NOMO-1 treated with dmso at 0.1 percent for 144 hours (cell line): ENCODE measurements at regions not wholly inside any gene's neighbourhood (a gene's known extent, or its start where the extent isn't known, plus 50 kb on each side); places are given as distances from the start of the nearest gene placed in this dataset.

Source experiments
- DNase-seq: peaks from one replicate; lab custom pipeline; 2025; ENCODE audit not compliant: unreplicated experiment; lab: John Stamatoyannopoulos, UW

- DNase-seq = no peak
Measured at GRCh38 chr1:21347072-21347581, 56.9 kb upstream of the ECE1 start.

GRCh38 chr1:21346365-21347071, 56.3 kb upstream of the ECE1 start:
- DNase-seq = no peak

- DNase-seq = no peak
Measured at GRCh38 chr1:21344750-21345443, 54.6 kb upstream of the ECE1 start.

GRCh38 chr1:21344098-21344749, 54.0 kb upstream of the ECE1 start:
- DNase-seq = no peak

GRCh38 chr1:21342961-21343838, 52.9 kb upstream of the ECE1 start:
- DNase-seq = no peak

GRCh38 chr1:21341517-21342078, 51.3 kb upstream of the ECE1 start:
- DNase-seq = no peak

GRCh38 chr1:21341022-21341421, 50.8 kb upstream of the ECE1 start:
- no peak for DNase-seq

- DNase-seq = no peak
Measured at GRCh38 chr1:21340230-21340945, 50.1 kb upstream of the ECE1 start.
